ENCODE measurements at regions not wholly inside any gene's neighbourhood (a gene's known extent, or its start where the extent isn't known, plus 50 kb on each side); places are given as distances from the start of the nearest gene placed in this dataset.
A peak's percentile ranks its signal among the peaks of the same experiment; 100 is the strongest.

GRCh38 chr9:105993921-105994715 is 299.8 kb downstream of the TMEM38B start:
- Histone ChIP-seq H2AFZ (replicated peaks) (peak overlapping the region; percentile 93), H3K4me1 (peaks cover 24% of the 10 kb centered on the region), H3K27ac (peak overlapping the region; percentile 33), H4K20me1 (ENCODE audit: low read depth) (no peaks in the 10 kb centered on the region), H3K79me2 (ENCODE audit: low read depth) (no peaks in the 10 kb centered on the region), H3K9ac (no peak overlapping the region), H3K27me3 (no peaks in the 10 kb centered on the region), H3K4me3 (no peak overlapping the region), H3K36me3 (no peaks in the 10 kb centered on the region), H3K9me3 (ENCODE audit: low read depth) (no peaks in the 10 kb centered on the region), H3F3A (ENCODE audit: low read depth) (peaks cover 2% of the 10 kb centered on the region), H3K4me2 (no peak overlapping the region)
- DNase-seq (ENCODE audit: low spot score), result no peak
- H3K27ac Mint-ChIP-seq, result no peak overlapping the region
- H3K27me3 Mint-ChIP-seq (ENCODE audit: insufficient read depth, low read depth), result no peaks in the 10 kb centered on the region
- no peak overlapping the region for H3K4me3 Mint-ChIP-seq
- H3K4me1 Mint-ChIP-seq, result peaks cover 24% of the 10 kb centered on the region
- peaks cover 5% of the 10 kb centered on the region for H3K9me3 Mint-ChIP-seq
- H3K36me3 Mint-ChIP-seq, result no peaks in the 10 kb centered on the region
- no peak for TF ChIP-seq EZH2 (IDR thresholded peaks at IDR 0.05)
- TF ChIP-seq CTCF (IDR thresholded peaks at IDR 0.05), result no peak
- TF ChIP-seq EZH2phosphoT487 (IDR thresholded peaks at IDR 0.05), result no peak

- Histone ChIP-seq H3K27me3 (no peaks in the 10 kb centered on the region), H3F3A (ENCODE audit: low read depth) (peaks cover 2% of the 10 kb centered on the region), H3K79me2 (ENCODE audit: low read depth) (no peaks in the 10 kb centered on the region), H4K20me1 (ENCODE audit: low read depth) (no peaks in the 10 kb centered on the region), H3K9me3 (ENCODE audit: low read depth) (no peaks in the 10 kb centered on the region), H3K27ac (no peak overlapping the region), H3K4me3 (no peak overlapping the region), H3K36me3 (no peaks in the 10 kb centered on the region), H2AFZ (replicated peaks) (no peak overlapping the region), H3K4me2 (no peak overlapping the region), H3K9ac (no peak overlapping the region), H3K4me1 (peaks cover 25% of the 10 kb centered on the region)
- peaks cover 5% of the 10 kb centered on the region for H3K9me3 Mint-ChIP-seq
- no peaks in the 10 kb centered on the region for H3K36me3 Mint-ChIP-seq
- no peak overlapping the region for H3K4me3 Mint-ChIP-seq
- no peaks in the 10 kb centered on the region for H3K27me3 Mint-ChIP-seq (ENCODE audit: insufficient read depth, low read depth)
- no peak for DNase-seq (ENCODE audit: low spot score)
- no peak overlapping the region for H3K27ac Mint-ChIP-seq
- H3K4me1 Mint-ChIP-seq, result peaks cover 29% of the 10 kb centered on the region
- TF ChIP-seq EZH2 (IDR thresholded peaks at IDR 0.05), result no peak
- no peak for TF ChIP-seq EZH2phosphoT487 (IDR thresholded peaks at IDR 0.05)
- TF ChIP-seq CTCF (IDR thresholded peaks at IDR 0.05), result no peak
Observed at GRCh38 chr9:105994970-105995369, 300.6 kb downstream of the TMEM38B start.

GRCh38 chr9:106017198-106017740 is 322.9 kb downstream of the TMEM38B start:
- Mint-ChIP-seq H3K27me3 (ENCODE audit: insufficient read depth, low read depth) (peaks cover 2% of the 10 kb centered on the region), H3K4me1 (peaks cover 41% of the 10 kb centered on the region), H3K36me3 (peaks cover 4% of the 10 kb centered on the region), H3K9me3 (peaks cover 11% of the 10 kb centered on the region), H3K4me3 (no peak overlapping the region), H3K27ac (peak overlapping the region; percentile 95)
- no peaks in the 10 kb centered on the region for H3K36me3 ChIP-seq
- H3K27me3 ChIP-seq, result no peaks in the 10 kb centered on the region
- peaks cover 31% of the 10 kb centered on the region for H3K4me1 ChIP-seq
- H3K4me3 ChIP-seq, result no peak overlapping the region
- no peak for DNase-seq (ENCODE audit: low spot score)
- no peak overlapping the region for H3K9ac ChIP-seq
- no peaks in the 10 kb centered on the region for H3K79me2 ChIP-seq (ENCODE audit: low read depth)
- no peak overlapping the region for H3K4me2 ChIP-seq
- no peaks in the 10 kb centered on the region for H3K9me3 ChIP-seq (ENCODE audit: low read depth)
- TF ChIP-seq CTCF (IDR thresholded peaks at IDR 0.05) (no peak), EZH2 (IDR thresholded peaks at IDR 0.05) (no peak), EZH2phosphoT487 (IDR thresholded peaks at IDR 0.05) (no peak)
- peaks cover 26% of the 10 kb centered on the region for H3F3A ChIP-seq (ENCODE audit: low read depth)
- no peaks in the 10 kb centered on the region for H4K20me1 ChIP-seq (ENCODE audit: low read depth)
- H2AFZ ChIP-seq (replicated peaks), result no peak overlapping the region
- H3K27ac ChIP-seq, result no peak overlapping the region

Measured in neural progenitor cell (in vitro differentiated cells).